MM.1S (cell line): ENCODE measurements at regions not wholly inside any gene's neighbourhood (a gene's known extent, or its start where the extent isn't known, plus 50 kb on each side); places are given as distances from the start of the nearest gene placed in this dataset.

ENCODE experiments used
- EZH2 ChIP-seq: fragments of 300-600 bp; sonication (generic); optimal IDR thresholded peaks from 2 replicates; pipeline ENCODE3; 2017; ENCODE audit warnings: low read depth, mild to moderate bottlenecking, antibody characterized with exemption, low read length, mixed read lengths
- EZH2phosphoT487 ChIP-seq: fragments of 300-600 bp; sonication (generic); IDR thresholded peaks from 2 replicates; pipeline ENCODE4 v1.6.1; 2018; ENCODE audit warnings: antibody characterized with exemption, low read length
- TF ChIP-seq, protein P1 (sequence below): fragments of 300-600 bp; sonication (generic); IDR thresholded peaks from 2 replicates; pipeline ENCODE4 v1.5.1; 2016; ENCODE audit warnings: antibody characterized with exemption, low read length, mixed read lengths

DNA sequence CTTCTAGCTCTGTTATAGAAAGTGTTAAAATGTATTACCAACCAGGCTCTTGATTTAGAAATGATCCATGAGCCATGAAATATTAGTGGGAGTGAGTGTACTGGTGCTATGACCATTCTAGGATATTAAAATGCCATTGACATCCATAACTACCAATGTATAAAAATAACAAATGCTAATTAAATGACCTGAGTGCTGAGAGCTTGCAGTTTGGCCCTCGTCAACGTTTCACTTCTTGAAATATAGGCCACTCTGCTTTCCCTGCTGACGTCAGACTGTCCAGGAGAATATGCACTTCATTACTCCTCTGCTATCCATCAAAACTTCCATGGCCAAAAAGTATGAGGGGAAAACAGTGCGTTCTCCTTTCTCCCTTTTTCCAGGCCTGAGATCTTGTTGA lies 563.1 kb downstream of the METTL15 start:
- TF ChIP-seq, protein P1, sequence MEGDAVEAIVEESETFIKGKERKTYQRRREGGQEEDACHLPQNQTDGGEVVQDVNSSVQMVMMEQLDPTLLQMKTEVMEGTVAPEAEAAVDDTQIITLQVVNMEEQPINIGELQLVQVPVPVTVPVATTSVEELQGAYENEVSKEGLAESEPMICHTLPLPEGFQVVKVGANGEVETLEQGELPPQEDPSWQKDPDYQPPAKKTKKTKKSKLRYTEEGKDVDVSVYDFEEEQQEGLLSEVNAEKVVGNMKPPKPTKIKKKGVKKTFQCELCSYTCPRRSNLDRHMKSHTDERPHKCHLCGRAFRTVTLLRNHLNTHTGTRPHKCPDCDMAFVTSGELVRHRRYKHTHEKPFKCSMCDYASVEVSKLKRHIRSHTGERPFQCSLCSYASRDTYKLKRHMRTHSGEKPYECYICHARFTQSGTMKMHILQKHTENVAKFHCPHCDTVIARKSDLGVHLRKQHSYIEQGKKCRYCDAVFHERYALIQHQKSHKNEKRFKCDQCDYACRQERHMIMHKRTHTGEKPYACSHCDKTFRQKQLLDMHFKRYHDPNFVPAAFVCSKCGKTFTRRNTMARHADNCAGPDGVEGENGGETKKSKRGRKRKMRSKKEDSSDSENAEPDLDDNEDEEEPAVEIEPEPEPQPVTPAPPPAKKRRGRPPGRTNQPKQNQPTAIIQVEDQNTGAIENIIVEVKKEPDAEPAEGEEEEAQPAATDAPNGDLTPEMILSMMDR, result no peak
- TF ChIP-seq EZH2 (no peak), EZH2phosphoT487 (no peak)
